ENCODE measurements at regions not wholly inside any gene's neighbourhood (a gene's known extent, or its start where the extent isn't known, plus 50 kb on each side); places are given as distances from the start of the nearest gene placed in this dataset.

DNA sequence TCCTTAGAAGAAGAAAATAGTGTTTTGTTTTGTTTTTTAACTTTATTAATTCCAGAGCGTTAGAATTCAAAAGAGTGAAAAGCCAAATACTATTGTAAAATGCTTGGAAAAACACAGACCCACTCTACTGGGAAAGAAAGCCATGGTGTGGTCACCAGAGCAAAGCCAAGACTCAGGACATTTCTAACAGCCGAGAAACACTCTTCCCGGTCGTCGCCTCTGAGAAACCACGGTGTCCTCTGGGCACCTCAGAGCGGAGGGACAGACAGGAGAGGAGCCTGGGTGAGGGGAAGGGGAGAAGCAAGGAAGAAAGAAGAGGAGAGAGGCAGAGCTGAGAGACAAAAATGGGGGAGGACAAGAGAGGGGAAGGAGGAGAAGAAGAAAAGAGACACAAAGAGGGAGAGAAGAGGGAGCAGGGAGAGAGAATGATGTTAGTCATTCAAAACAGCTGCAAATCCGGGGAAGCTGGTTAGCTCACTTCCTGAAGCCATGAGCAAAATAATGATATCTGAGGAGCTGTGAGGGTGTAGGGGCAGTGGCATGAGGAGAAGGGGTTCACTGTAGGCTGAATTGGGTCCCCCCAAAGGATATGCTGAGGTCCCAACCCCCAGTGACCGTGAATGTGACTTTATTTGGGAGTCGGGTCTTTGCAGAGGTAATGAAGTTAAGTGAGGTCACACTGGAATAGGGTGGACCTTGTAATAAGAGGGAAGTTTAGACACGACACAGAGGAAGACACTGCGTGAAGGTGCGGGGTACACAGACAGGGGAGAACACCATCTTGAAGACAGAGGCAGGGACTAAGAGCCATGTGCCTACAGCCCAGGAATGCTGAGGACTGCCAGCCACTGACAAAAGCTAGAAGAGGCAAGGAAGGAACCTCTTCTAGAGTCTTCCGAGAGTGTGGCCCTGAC, 58.2 kb upstream of the DMRTB1 start:
- intact Hi-C loops (cut with DNase I) = no loop called here
- peak; percentile 3 for DNase-seq
- TF ChIP-seq, protein P1, sequence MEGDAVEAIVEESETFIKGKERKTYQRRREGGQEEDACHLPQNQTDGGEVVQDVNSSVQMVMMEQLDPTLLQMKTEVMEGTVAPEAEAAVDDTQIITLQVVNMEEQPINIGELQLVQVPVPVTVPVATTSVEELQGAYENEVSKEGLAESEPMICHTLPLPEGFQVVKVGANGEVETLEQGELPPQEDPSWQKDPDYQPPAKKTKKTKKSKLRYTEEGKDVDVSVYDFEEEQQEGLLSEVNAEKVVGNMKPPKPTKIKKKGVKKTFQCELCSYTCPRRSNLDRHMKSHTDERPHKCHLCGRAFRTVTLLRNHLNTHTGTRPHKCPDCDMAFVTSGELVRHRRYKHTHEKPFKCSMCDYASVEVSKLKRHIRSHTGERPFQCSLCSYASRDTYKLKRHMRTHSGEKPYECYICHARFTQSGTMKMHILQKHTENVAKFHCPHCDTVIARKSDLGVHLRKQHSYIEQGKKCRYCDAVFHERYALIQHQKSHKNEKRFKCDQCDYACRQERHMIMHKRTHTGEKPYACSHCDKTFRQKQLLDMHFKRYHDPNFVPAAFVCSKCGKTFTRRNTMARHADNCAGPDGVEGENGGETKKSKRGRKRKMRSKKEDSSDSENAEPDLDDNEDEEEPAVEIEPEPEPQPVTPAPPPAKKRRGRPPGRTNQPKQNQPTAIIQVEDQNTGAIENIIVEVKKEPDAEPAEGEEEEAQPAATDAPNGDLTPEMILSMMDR (IDR thresholded peaks at IDR 0.05) = no peak

DNA sequence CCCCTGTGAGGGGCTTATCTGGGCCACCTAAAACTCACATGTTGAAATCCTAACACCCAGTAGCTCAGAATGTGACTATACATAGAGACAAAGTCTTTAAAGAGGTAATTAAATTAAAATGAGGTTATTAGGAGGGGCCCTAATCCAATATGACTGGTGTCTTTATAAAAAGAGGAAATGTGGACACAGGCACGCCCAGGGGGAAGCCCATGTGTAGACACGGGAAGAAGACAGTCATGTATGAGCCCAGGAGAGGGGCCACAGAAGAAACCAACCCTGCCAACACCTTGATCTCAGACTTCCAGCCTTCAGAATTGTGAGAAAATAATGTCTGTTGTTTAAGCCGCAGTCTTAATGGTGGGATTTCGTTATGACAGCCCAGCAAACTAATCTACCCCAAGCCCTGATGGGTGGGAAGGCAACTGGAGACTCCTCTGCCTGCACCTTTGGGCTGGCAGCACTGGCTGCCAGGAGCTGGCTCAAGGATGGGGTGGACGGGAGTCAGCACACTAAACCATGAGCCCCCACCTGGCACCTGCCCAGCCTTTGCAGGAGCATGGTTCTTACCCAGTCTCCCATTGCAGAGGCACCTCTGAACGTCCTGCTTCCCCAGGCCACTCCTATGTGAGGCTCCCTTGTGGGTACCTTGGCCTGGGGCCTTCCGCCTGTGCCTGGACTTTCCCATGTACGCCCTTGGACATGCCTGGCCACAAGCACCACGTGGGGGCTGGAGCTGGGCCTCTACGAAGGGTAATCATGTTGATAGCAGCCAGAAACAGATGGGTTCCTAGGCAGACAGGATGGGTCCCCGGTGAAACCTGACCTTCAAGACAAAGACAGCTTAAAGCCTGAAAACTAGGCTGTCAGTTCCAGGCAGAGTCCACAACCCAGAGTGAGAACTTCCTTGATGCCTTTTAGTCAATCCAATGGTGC, 57.1 kb upstream of the DMRTB1 start:
- no peak overlapping the region for H3K27ac ChIP-seq
- H3K36me3 ChIP-seq = no peaks in the 10 kb centered on the region
- no peak overlapping the region for H3K9ac ChIP-seq (ENCODE audit: low read depth in 2 of 2, low read length in 2 of 2)
- no peaks in the 10 kb centered on the region for H3K4me1 ChIP-seq
- no peak overlapping the region for H3K4me3 ChIP-seq
- intact Hi-C loops (cut with DNase I) = no loop called here
- no peaks in the 10 kb centered on the region for H3K9me3 ChIP-seq
- DNase-seq = peak; percentile 9
- TF ChIP-seq, protein P1 (IDR thresholded peaks at IDR 0.05) = no peak
- no peaks in the 10 kb centered on the region for H3K27me3 ChIP-seq

More for the DNA sequence above, 58.2 kb upstream of the DMRTB1 start:
- Histone ChIP-seq H3K4me1 (no peaks in the 10 kb centered on the region), H3K27me3 (no peaks in the 10 kb centered on the region), H3K27ac (no peak overlapping the region), H3K4me3 (no peak overlapping the region), H3K9ac (ENCODE audit: low read depth in 2 of 2, low read length in 2 of 2) (no peak overlapping the region), H3K36me3 (no peaks in the 10 kb centered on the region), H3K9me3 (no peaks in the 10 kb centered on the region)

GRCh38 chr1:53402891-53403655, 56.1 kb upstream of the DMRTB1 start:
- TF ChIP-seq, protein P1 (IDR thresholded peaks at IDR 0.05) = no peak
- no peaks in the 10 kb centered on the region for H3K9me3 ChIP-seq
- intact Hi-C loops (cut with DNase I) = no loop called here

GRCh38 chr1:53405737-53406136, 53.5 kb upstream of the DMRTB1 start:
- no peaks in the 10 kb centered on the region for H3K27me3 ChIP-seq
- H3K27ac ChIP-seq = no peak overlapping the region
- TF ChIP-seq, protein P1 (IDR thresholded peaks at IDR 0.05) = no peak
- no peaks in the 10 kb centered on the region for H3K9me3 ChIP-seq
- H3K9ac ChIP-seq (ENCODE audit: low read depth in 2 of 2, low read length in 2 of 2) = no peak overlapping the region
- H3K36me3 ChIP-seq = no peaks in the 10 kb centered on the region
- no peak overlapping the region for H3K4me3 ChIP-seq
- DNase-seq = no peak
- no peaks in the 10 kb centered on the region for H3K4me1 ChIP-seq
- intact Hi-C loops (cut with DNase I) = no loop called here

More at GRCh38 chr1:53402891-53403655, 56.1 kb upstream of the DMRTB1 start:
- Histone ChIP-seq H3K27me3 (no peaks in the 10 kb centered on the region), H3K9ac (ENCODE audit: low read depth in 2 of 2, low read length in 2 of 2) (no peak overlapping the region), H3K4me3 (no peak overlapping the region), H3K4me1 (no peaks in the 10 kb centered on the region), H3K36me3 (no peaks in the 10 kb centered on the region), H3K27ac (no peak overlapping the region)
- no peak for DNase-seq
